ENCODE measurements at regions not wholly inside any gene's neighbourhood (a gene's known extent, or its start where the extent isn't known, plus 50 kb on each side); places are given as distances from the start of the nearest gene placed in this dataset.
"Not testable (repeated sequence)": the region's sequence is repeated elsewhere in the genome, so short reads cannot be mapped to it uniquely, and the experiment has no call there.

GRCh38 chrX:50967736-50968135 lies 57.2 kb downstream of the BMP15 start:
- no peak for DNase-seq (ENCODE audit: low read depth in 2 of 2)

- not testable (repeated sequence) for DNase-seq (ENCODE audit: low read depth in 2 of 2)
These were observed 58.5 kb downstream of the BMP15 start for GRCh38 chrX:50968871-50969635.

- DNase-seq (ENCODE audit: low read depth in 2 of 2) = no peak
These were observed 60.9 kb downstream of the BMP15 start for GRCh38 chrX:50971395-50971794.

- DNase-seq (ENCODE audit: low read depth in 2 of 2) = no peak
These were observed 62.7 kb downstream of the BMP15 start for GRCh38 chrX:50973199-50973598.

GRCh38 chrX:50978920-50979682 lies 68.6 kb downstream of the BMP15 start:
- DNase-seq (ENCODE audit: low read depth in 2 of 2) = no peak

- no peak for DNase-seq (ENCODE audit: low read depth in 2 of 2)
These were observed 69.7 kb downstream of the BMP15 start for GRCh38 chrX:50980251-50980650.

GRCh38 chrX:50988649-50989048 lies 78.1 kb downstream of the BMP15 start:
- peak in 1 of 2 donors; percentile 7 for DNase-seq (ENCODE audit: low read depth in 2 of 2)

- no peak for DNase-seq (ENCODE audit: low read depth in 2 of 2)
These were observed 86.4 kb downstream of the BMP15 start for GRCh38 chrX:50996930-50997329.

- DNase-seq (ENCODE audit: low read depth in 2 of 2) = not testable (repeated sequence)
These were observed 89.8 kb downstream of the BMP15 start for GRCh38 chrX:51000384-51000783.

GRCh38 chrX:51001733-51002632 lies 91.4 kb downstream of the BMP15 start:
- not testable (repeated sequence) for DNase-seq (ENCODE audit: low read depth in 2 of 2)

GRCh38 chrX:51006064-51006463 lies 95.5 kb downstream of the BMP15 start:
- DNase-seq (ENCODE audit: low read depth in 2 of 2) = no peak

- DNase-seq (ENCODE audit: low read depth in 2 of 2) = no peak
These were observed 113.7 kb downstream of the BMP15 start for GRCh38 chrX:51024106-51024696.

- DNase-seq (ENCODE audit: low read depth in 2 of 2) = no peak
These were observed 116.3 kb downstream of the BMP15 start for GRCh38 chrX:51026862-51027261.

- no peak for DNase-seq (ENCODE audit: low read depth in 2 of 2)
These were observed 125.2 kb downstream of the BMP15 start for GRCh38 chrX:51035746-51036145.

GRCh38 chrX:51047950-51048349 lies 137.4 kb downstream of the BMP15 start:
- no peak for DNase-seq (ENCODE audit: low read depth in 2 of 2)

GRCh38 chrX:51053741-51054140 lies 143.2 kb downstream of the BMP15 start:
- DNase-seq (ENCODE audit: low read depth in 2 of 2) = no peak

GRCh38 chrX:51098046-51098445 lies 187.5 kb downstream of the BMP15 start:
- no peak for DNase-seq (ENCODE audit: low read depth in 2 of 2)

- DNase-seq (ENCODE audit: low read depth in 2 of 2) = not testable (repeated sequence)
These were observed 208.8 kb downstream of the BMP15 start for GRCh38 chrX:51119058-51119926.

- DNase-seq (ENCODE audit: low read depth in 2 of 2) = not testable (repeated sequence)
These were observed 206.9 kb upstream of the NUDT10 start for GRCh38 chrX:51125743-51126142.

GRCh38 chrX:51144828-51145442 lies 187.7 kb upstream of the NUDT10 start:
- DNase-seq (ENCODE audit: low read depth in 2 of 2) = peak in 1 of 2 donors; percentile 17
